ENCODE measurements at regions not wholly inside any gene's neighbourhood (a gene's known extent, or its start where the extent isn't known, plus 50 kb on each side); places are given as distances from the start of the nearest gene placed in this dataset.

DNA sequence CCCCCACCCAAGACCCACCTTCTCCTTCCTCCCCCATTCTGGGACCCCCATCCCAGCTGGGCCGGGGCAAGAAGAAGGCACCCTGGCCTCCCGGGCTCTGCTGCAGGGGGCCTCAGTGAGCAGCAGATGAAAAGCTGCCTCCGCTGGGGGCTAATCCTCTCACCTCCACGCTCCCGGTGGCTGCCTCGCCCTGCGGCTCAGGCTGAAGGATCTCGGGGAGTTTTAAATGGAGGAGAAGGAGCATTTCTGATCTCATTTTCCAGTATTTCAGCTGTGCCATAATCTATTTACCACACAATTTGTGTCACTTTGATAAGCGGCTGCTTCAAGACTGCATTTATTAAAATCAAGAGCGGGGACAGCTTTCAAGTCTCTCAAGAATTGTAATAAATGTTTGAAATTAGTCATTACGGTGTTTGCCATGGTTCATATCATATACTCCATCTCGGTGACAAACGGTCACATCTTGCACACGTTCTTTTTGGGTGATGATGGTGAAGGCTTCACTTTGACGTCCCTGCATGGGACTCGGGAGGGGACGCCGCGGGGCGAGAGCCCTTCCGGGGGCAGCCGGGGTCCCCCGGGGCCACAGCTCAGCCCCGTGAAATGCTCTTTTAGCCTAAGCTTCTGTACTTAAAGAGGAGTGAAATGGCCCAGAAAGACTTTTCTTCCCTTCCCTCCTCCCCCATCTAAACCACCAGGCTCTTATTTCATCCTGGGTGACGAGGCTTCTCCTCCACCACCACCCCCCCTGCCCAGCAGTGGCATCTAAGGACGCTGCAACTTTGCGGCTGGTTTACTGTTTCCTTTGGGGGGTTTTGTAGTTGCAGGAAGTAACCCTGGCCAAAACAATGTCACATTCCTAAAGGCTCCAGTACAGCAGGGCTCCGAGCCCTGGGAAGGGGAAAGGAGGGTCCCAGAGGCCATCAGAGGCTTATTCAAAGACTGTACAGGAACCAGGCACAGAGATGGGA, 313.1 kb upstream of the TNRC6C start:
- no peak overlapping the region for H3K4me3 ChIP-seq (ENCODE audit: insufficient read depth, low read depth, low read length)
- H3K27ac ChIP-seq (ENCODE audit: insufficient read depth, low read depth, low read length, poor library complexity, severe bottlenecking) = no peak overlapping the region
- H3K36me3 ChIP-seq (ENCODE audit: control insufficient read depth, insufficient read depth, low read length) = no peaks in the 10 kb centered on the region
- H3K27me3 ChIP-seq (ENCODE audit: control insufficient read depth, insufficient read depth, low read length, poor library complexity, severe bottlenecking) = no peaks in the 10 kb centered on the region
- WGBS, 2 experiments = 56 to 64% methylated on average over 27 to 28 of the region's 28 CpGs
- H3K9me3 ChIP-seq (ENCODE audit: control insufficient read depth, low read length) = no peaks in the 10 kb centered on the region
- H3K4me1 ChIP-seq (ENCODE audit: control insufficient read depth, insufficient read depth, low read length) = peaks cover 15% of the 10 kb centered on the region

DNA sequence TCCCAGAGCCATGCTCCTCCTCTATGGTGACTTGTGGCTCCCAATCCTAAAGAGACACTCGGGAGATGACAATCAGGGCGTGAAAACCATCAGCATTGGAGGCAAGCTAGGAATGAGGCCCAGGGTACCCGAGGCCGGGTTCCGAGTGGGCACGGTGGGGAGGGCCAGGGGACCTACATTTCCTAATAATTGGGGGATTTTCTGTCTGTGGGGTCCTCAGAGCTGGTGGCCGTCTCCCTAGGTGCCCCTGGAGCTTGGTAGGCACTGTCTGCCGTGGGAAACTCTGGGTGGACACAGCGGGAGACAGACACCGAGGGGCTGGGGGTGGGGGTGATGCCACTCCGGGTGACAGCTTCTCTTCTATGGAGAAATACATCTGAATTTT, 312.5 kb upstream of the TNRC6C start:
- peaks cover 15% of the 10 kb centered on the region for H3K4me1 ChIP-seq (ENCODE audit: control insufficient read depth, insufficient read depth, low read length)

DNA sequence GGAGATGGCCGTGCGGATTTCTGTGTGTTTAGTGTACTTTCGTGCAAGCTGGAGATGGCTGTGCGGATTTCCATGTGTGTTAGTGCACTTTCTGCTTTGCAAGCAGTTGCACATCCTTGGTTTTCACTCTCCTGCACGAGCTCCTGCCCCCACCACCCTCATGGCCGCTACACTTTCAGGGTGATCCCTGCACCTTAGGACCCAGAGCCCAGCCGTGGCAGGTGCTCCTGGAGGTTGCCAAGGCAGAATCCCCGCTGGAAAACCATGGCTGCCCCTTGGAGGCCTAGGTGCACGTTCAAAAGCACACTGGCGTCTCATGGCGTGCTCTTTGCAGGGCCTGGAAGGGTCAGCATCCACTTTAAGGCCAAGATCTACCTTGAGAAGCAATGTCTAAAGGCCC, 311.0 kb upstream of the TNRC6C start:
- Histone ChIP-seq H3K36me3 (ENCODE audit: control insufficient read depth, insufficient read depth, low read length) (no peaks in the 10 kb centered on the region), H3K4me3 (ENCODE audit: insufficient read depth, low read depth, low read length) (no peak overlapping the region), H3K4me1 (ENCODE audit: control insufficient read depth, insufficient read depth, low read length) (peaks cover 15% of the 10 kb centered on the region), H3K9me3 (ENCODE audit: control insufficient read depth, low read length) (no peaks in the 10 kb centered on the region), H3K27me3 (ENCODE audit: control insufficient read depth, insufficient read depth, low read length, poor library complexity, severe bottlenecking) (no peaks in the 10 kb centered on the region), H3K27ac (ENCODE audit: insufficient read depth, low read depth, low read length, poor library complexity, severe bottlenecking) (no peak overlapping the region)
- WGBS, 2 experiments = 88 to 91% methylated on average over 11 of the region's 11 CpGs

More for the DNA sequence above, 312.5 kb upstream of the TNRC6C start:
- 79 to 84% methylated on average over 11 of the region's 11 CpGs for WGBS, 2 experiments
- Histone ChIP-seq H3K36me3 (ENCODE audit: control insufficient read depth, insufficient read depth, low read length) (no peaks in the 10 kb centered on the region), H3K9me3 (ENCODE audit: control insufficient read depth, low read length) (no peaks in the 10 kb centered on the region), H3K27ac (ENCODE audit: insufficient read depth, low read depth, low read length, poor library complexity, severe bottlenecking) (no peak overlapping the region), H3K4me3 (ENCODE audit: insufficient read depth, low read depth, low read length) (no peak overlapping the region), H3K27me3 (ENCODE audit: control insufficient read depth, insufficient read depth, low read length, poor library complexity, severe bottlenecking) (no peaks in the 10 kb centered on the region)

DNA sequence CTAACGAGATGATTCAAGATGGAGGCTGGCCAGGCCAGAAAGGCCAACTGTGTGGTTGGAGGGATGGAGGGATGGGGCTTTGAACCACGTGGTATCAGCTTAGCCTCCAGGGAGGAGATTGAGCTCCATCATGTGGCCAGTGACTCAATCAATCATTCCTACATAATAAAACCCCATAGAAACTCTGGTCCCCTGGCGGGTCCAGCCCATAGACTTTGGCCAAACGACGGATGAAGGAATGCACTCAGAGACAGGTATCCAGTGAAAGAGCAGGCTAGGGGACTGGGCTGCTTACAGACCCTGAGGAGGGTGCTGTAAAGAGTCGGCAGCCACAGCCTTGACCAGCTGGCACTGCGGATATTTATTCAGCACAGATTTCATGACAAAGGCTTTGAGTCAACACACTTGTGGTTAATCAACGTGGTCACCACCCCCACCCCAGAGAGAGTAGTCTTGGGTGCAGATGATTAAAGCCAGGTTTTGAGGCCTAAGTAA, 308.7 kb upstream of the TNRC6C start:
- Histone ChIP-seq H3K9me3 (ENCODE audit: control insufficient read depth, low read length) (no peaks in the 10 kb centered on the region), H3K36me3 (ENCODE audit: control insufficient read depth, insufficient read depth, low read length) (no peaks in the 10 kb centered on the region), H3K4me1 (ENCODE audit: control insufficient read depth, insufficient read depth, low read length) (peaks cover 9% of the 10 kb centered on the region), H3K4me3 (ENCODE audit: insufficient read depth, low read depth, low read length) (no peak overlapping the region), H3K27ac (ENCODE audit: insufficient read depth, low read depth, low read length, poor library complexity, severe bottlenecking) (no peak overlapping the region), H3K27me3 (ENCODE audit: control insufficient read depth, insufficient read depth, low read length, poor library complexity, severe bottlenecking) (no peaks in the 10 kb centered on the region)
- WGBS, 2 experiments = 78 to 80% methylated on average over 8 of the region's 8 CpGs

DNA sequence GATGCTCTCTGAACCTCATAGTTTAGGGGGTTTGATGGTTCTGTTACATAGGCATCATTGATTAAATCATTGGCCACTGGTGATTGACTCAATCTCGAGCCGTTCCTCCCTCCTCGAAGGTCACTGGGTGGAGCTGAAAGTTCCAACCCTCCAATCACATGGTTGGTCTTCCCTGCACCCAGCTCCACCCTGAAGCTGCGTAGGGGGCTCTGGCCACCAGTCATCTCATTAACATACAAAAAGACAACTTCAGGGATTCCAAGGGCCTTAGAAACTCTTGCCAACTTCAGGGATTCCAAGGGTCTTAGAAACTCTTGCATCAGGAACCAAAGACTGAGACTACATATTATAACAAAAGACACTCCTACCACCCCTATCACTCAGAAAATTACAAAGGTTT, 306.5 kb upstream of the TNRC6C start:
- H3K27ac ChIP-seq (ENCODE audit: insufficient read depth, low read depth, low read length, poor library complexity, severe bottlenecking) = no peak overlapping the region
- no peaks in the 10 kb centered on the region for H3K27me3 ChIP-seq (ENCODE audit: control insufficient read depth, insufficient read depth, low read length, poor library complexity, severe bottlenecking)
- H3K9me3 ChIP-seq (ENCODE audit: control insufficient read depth, low read length) = no peaks in the 10 kb centered on the region
- WGBS, 2 experiments = 72 to 75% methylated on average over 4 of the region's 4 CpGs
- H3K36me3 ChIP-seq (ENCODE audit: control insufficient read depth, insufficient read depth, low read length) = no peaks in the 10 kb centered on the region
- no peaks in the 10 kb centered on the region for H3K4me1 ChIP-seq (ENCODE audit: control insufficient read depth, insufficient read depth, low read length)
- H3K4me3 ChIP-seq (ENCODE audit: insufficient read depth, low read depth, low read length) = no peak overlapping the region

DNA sequence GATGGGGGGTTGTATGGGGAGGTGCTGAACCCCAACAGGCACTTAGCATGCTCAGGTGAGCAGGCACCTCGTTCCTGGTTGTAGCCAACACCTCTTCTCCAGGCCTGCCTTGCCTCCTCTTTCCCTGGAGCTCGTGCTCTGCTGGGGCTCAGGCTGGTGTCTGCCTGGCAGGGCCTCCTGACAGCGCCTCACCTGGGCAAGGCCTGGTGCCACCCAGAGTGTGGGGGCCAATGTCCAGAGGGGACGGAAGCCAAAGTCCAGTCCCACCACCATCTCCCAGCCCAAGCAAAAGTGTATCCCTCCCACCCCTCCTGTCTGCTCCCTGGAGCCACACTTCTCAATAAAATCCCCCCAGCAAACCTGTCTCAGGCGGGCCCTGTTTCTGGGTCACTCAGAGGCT, 304.2 kb upstream of the TNRC6C start:
- Histone ChIP-seq H3K9me3 (ENCODE audit: control insufficient read depth, low read length) (no peaks in the 10 kb centered on the region), H3K27ac (ENCODE audit: insufficient read depth, low read depth, low read length, poor library complexity, severe bottlenecking) (no peak overlapping the region), H3K27me3 (ENCODE audit: control insufficient read depth, insufficient read depth, low read length, poor library complexity, severe bottlenecking) (no peaks in the 10 kb centered on the region), H3K4me1 (ENCODE audit: control insufficient read depth, insufficient read depth, low read length) (no peaks in the 10 kb centered on the region), H3K36me3 (ENCODE audit: control insufficient read depth, insufficient read depth, low read length) (no peaks in the 10 kb centered on the region), H3K4me3 (ENCODE audit: insufficient read depth, low read depth, low read length) (no peak overlapping the region)
- WGBS, 2 experiments = 95 to 96% methylated on average over 5 of the region's 5 CpGs

DNA sequence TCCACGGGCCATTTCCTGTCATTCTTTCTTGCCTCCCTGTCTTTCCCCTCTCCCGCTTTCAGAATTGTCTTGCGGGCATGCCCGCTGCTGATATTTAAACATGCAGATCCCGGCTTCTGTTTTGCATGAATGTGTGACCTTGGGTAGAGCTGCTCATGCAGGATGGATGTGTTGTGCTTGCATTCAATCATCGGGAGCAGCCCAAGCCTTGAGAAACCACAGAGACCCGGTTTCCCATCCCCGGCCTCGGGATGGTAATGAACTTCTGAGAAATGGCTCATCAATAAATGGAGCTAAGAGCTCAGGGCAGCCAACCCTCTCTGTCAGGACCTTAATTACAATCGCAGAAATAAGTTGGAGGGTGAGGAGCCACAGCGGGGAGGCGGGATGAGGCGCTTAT, 303.7 kb upstream of the TNRC6C start:
- H3K4me1 ChIP-seq (ENCODE audit: control insufficient read depth, insufficient read depth, low read length) = no peaks in the 10 kb centered on the region
- no peaks in the 10 kb centered on the region for H3K27me3 ChIP-seq (ENCODE audit: control insufficient read depth, insufficient read depth, low read length, poor library complexity, severe bottlenecking)
- H3K36me3 ChIP-seq (ENCODE audit: control insufficient read depth, insufficient read depth, low read length) = no peaks in the 10 kb centered on the region
- H3K9me3 ChIP-seq (ENCODE audit: control insufficient read depth, low read length) = no peaks in the 10 kb centered on the region
- no peak overlapping the region for H3K4me3 ChIP-seq (ENCODE audit: insufficient read depth, low read depth, low read length)
- H3K27ac ChIP-seq (ENCODE audit: insufficient read depth, low read depth, low read length, poor library complexity, severe bottlenecking) = no peak overlapping the region
- 76 to 78% methylated on average over 12 to 13 of the region's 13 CpGs for WGBS, 2 experiments

DNA sequence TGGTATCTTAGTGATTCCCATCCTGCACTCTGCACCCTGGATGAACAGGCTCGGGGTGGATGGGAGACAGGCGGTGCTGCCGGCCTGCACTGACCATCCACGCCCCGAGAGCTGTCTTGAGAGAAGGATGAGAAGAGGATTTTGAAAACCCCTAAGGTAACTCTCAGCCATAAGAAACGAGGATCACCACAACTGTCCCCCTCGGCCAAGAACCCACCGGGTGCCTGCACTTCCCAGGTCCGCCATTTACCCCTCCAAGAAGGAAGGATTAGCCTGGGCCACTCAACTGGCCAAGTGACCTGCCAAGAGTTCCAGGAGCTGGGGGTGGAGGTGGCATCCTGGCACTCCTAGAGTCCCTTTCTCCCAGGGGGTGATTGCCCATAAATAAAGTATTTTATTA, 302.4 kb upstream of the TNRC6C start:
- Histone ChIP-seq H3K9me3 (ENCODE audit: control insufficient read depth, low read length) (no peaks in the 10 kb centered on the region), H3K4me3 (ENCODE audit: insufficient read depth, low read depth, low read length) (no peak overlapping the region), H3K27me3 (ENCODE audit: control insufficient read depth, insufficient read depth, low read length, poor library complexity, severe bottlenecking) (no peaks in the 10 kb centered on the region), H3K4me1 (ENCODE audit: control insufficient read depth, insufficient read depth, low read length) (no peaks in the 10 kb centered on the region), H3K27ac (ENCODE audit: insufficient read depth, low read depth, low read length, poor library complexity, severe bottlenecking) (no peak overlapping the region), H3K36me3 (ENCODE audit: control insufficient read depth, insufficient read depth, low read length) (no peaks in the 10 kb centered on the region)
- WGBS, 2 experiments = 85 to 88% methylated on average over 9 of the region's 9 CpGs

DNA sequence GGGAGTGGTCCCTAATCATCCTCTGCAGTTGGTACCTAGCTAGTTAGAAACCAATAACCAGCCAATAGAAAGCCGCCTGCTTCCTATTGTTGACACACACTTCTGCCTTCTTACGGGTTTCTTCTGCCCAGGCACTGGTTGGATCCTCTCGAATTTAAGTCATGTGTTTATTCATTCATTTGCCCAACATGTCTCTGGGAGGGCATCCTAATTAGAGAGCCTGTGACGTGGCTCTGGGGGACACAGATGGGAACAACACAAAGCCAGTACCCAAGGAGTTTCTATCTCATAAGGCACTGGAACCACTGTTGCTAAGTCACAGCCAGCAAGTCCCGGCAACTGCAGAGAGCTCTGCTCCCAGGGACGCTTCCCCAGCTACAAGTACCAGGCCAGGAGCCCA, 300.7 kb upstream of the TNRC6C start:
- no peak overlapping the region for H3K27ac ChIP-seq (ENCODE audit: insufficient read depth, low read depth, low read length, poor library complexity, severe bottlenecking)
- no peaks in the 10 kb centered on the region for H3K4me1 ChIP-seq (ENCODE audit: control insufficient read depth, insufficient read depth, low read length)
- H3K9me3 ChIP-seq (ENCODE audit: control insufficient read depth, low read length) = no peaks in the 10 kb centered on the region
- no peaks in the 10 kb centered on the region for H3K27me3 ChIP-seq (ENCODE audit: control insufficient read depth, insufficient read depth, low read length, poor library complexity, severe bottlenecking)
- H3K36me3 ChIP-seq (ENCODE audit: control insufficient read depth, insufficient read depth, low read length) = no peaks in the 10 kb centered on the region
- H3K4me3 ChIP-seq (ENCODE audit: insufficient read depth, low read depth, low read length) = no peak overlapping the region
- WGBS, 2 experiments = 85 to 92% methylated on average over 6 of the region's 6 CpGs

DNA sequence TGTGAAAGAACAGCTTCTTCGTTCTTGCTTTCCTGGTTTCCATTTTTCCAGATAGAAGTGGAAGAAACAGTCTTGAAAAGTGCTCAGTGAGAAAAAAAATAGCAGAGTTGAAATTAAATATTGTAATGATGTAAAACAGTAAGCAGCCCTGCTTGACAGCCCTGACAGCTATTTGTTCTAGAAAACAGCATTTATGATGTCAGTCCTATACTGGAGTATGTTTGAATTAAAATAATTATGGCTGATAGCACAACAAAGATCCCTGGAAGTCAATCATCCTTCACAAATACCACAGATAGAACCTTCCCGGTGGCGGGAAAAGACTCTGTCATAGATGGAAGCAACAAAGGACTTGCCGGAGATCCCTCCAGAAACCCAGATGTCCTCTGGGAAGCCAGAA, 298.0 kb upstream of the TNRC6C start:
- H3K36me3 ChIP-seq (ENCODE audit: control insufficient read depth, insufficient read depth, low read length) = no peaks in the 10 kb centered on the region
- 89 to 93% methylated on average over 4 of the region's 4 CpGs for WGBS, 2 experiments
- H3K27ac ChIP-seq (ENCODE audit: insufficient read depth, low read depth, low read length, poor library complexity, severe bottlenecking) = no peak overlapping the region
- H3K4me1 ChIP-seq (ENCODE audit: control insufficient read depth, insufficient read depth, low read length) = no peaks in the 10 kb centered on the region
- H3K4me3 ChIP-seq (ENCODE audit: insufficient read depth, low read depth, low read length) = no peak overlapping the region
- no peaks in the 10 kb centered on the region for H3K27me3 ChIP-seq (ENCODE audit: control insufficient read depth, insufficient read depth, low read length, poor library complexity, severe bottlenecking)
- H3K9me3 ChIP-seq (ENCODE audit: control insufficient read depth, low read length) = no peaks in the 10 kb centered on the region

All from ectodermal cell (in vitro differentiated cells).